Right lobe of liver (tissue), 4 donors: ENCODE measurements at regions not wholly inside any gene's neighbourhood (a gene's known extent, or its start where the extent isn't known, plus 50 kb on each side); places are given as distances from the start of the nearest gene placed in this dataset.
"Not testable (repeated sequence)": the region's sequence is repeated elsewhere in the genome, so short reads cannot be mapped to it uniquely, and the experiment has no call there.

ENCODE experiments used
- CTCF ChIP-seq, 4 donors: fragments of 200-600 bp in 3 of 4; fragments of 450-650 bp in 1 of 4; IDR thresholded peaks; one replicate each; pipeline versions ENCODE4 v1.5.1 to v1.8.0; 2016 to 2022; ENCODE audit warnings: antibody characterized with exemption in 4 of 4, mild to moderate bottlenecking in 2 of 4
- POLR2A ChIP-seq: fragments of 450-650 bp; IDR thresholded peaks from one replicate; pipeline ENCODE4 v1.6.1; 2017; ENCODE audit warnings: antibody characterized with exemption, mild to moderate bottlenecking
- donor health status: DM: no; HTN: no; CAD: no.
- donor health status: DM: no; HTN: no; CAD: no.
- donor health status: DM: no; HTN: yes; CAD: no.

- not testable (repeated sequence) for TF ChIP-seq POLR2A; CTCF (IDR thresholded peaks at IDR 0.05)
Observed at GRCh38 chr14:106323970-106324369, 797.6 kb downstream of the TMEM121 start.
